Activated naive CD4-positive, alpha-beta T cell (primary cell): ENCODE measurements at regions not wholly inside any gene's neighbourhood (a gene's known extent, or its start where the extent isn't known, plus 50 kb on each side); places are given as distances from the start of the nearest gene placed in this dataset.
"Not testable (repeated sequence)": the region's sequence is repeated elsewhere in the genome, so short reads cannot be mapped to it uniquely, and the experiment has no call there.

Source experiments
- DNase-seq, 4 experiments: peaks; one replicate each; lab custom pipeline; 2025; lab: John Stamatoyannopoulos, UW

DNA sequence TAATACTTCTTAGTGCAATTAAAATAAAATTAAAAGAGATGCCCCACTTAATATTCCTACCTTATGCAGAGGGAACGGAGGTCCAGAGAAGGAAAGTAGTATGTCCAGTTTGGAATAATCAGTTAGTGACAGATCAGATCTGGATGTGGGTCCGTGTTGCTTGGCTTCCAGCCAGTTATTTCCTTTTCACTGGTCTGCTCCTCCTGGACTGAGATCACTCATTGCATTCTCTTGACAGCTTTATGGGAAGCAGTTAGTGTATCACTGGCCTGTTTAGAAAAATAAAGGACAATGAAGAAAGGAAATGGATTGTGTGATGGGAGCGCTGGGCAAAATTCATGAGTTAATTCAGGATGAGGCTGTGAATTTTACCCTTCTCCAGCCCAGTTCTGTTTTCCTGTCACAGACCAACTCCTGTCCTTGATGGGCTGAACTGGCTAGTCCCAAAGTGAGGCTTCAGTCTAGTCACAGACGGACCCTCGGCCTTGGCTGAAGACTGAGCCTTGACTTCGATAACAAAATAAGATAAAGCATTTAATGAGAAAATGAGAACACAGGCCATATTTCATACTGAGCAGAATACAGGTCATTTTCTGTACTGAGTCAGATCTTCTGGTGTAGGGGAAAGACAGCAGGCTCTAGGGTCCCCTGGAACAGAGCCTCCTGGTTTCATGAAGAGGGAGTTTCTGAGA lies 85.2 kb upstream of the TRABD2B start:
- no peak for DNase-seq

DNA sequence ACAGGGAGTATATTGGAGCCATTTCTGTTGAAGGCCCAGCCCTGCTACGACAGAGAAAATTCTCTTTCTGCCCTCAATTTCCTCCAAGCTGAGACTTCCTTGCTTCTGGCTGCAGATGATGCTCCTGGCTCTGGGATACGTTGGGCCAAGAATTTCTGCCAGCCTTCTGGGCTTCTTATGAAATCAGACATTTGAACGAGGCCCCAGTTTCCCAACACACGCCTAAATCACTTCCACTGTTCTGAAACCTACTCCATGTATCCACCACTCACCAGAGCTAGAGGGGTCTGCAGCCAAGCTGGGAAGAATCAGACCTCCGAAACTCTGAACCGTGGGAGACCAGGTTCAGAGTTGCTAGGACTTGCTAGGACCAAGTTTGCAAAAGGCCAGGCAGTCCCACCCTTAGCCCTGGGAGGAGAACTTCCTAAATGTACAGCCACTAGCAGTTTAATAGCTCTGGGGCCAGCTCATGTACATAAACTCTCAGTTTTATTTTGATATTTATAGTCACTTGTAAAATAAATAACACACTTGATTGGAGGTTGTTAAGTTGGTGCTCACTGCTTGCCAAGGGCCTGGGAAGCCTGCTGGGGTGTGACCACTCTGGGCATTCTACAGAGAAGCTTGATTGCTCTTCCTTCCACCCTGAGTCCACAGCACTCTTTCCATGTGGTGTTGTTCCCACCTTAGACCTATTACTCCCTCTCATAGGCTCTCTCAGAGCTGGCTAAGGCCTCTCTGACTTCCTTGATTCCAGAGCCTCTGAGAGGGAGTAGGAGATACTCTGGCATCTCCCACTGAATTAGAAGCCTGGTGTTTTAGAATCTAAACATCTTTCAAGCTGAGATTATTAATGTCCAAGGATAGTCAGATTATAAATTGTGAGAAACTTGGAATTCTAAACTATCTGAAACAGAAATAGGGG lies 83.4 kb upstream of the TRABD2B start:
- no peak for DNase-seq

DNA sequence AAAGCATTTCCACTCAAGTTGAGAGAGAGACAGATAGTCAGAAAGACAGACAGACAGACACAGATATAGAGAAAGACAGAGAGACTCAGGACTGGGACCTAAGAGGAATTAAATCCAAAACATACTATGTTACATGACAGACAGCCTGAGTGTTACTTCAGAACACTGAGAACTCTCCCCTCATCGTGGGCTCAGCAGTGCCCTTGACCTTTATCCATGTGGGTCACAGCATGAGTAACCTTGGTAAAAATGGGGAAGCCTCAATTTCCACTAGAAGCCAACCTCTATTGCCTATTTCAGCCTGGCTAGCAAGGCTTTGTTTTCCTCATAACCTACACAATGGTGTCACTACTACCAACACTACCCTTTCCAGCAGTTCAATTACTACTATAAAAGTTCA lies 81.9 kb upstream of the TRABD2B start:
- DNase-seq: no peak

- no peak for DNase-seq
These were observed 80.6 kb upstream of the TRABD2B start for GRCh38 chr1:48077795-48078222.

DNA sequence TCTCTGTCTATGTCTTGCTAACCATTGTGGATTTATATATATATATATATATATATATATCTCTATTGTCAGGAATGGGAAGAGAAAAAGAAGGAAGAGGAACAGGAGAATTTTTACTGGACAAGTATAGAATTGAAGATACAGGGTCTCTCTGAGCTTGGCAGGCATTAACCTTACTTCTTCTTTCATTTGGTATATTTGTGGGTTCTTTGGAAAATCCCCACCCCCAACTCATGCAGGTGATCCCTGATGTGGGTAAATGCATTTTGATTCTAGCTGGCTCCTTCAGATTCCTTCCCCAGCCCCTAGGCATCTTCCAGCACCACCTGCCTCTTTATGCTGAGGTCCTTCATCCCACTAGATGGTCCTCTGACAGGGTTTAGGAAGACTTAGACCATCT lies 78.8 kb upstream of the TRABD2B start:
- DNase-seq: no peak

DNA sequence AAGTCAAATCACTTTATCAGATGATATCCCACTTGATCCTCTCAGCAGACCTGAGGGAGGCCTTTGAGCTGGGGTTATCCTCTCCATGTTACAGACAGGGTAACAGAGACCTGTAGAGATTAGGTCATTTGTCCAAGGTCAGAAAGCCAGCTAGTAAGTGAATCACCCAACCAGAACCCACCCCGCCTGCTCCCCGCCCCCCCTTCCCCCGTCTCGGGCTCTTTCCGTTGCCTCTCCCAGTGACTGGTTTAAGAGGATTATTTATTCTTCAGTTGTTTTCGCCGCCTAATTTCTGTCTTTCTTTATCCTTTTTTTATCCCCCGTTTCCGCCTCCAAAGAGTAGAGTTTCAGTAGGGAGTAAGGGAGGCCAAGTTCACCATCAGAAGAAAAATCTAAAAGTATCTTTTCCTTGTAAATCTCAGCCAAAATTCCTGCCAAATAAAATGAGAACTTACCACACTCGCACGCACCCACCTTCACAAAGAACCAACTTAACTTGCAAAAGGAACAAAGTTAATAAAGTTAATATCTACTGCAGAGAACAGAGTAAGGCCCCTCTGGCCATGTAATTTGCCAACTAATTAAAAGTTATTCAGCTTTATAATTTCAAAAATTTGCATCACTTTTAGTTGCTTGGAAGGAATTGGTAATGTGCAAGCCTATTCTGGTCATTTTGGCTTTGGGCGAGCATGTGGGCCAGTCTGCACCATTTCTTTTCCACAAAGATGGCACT lies 76.8 kb upstream of the TRABD2B start:
- DNase-seq: no peak

DNA sequence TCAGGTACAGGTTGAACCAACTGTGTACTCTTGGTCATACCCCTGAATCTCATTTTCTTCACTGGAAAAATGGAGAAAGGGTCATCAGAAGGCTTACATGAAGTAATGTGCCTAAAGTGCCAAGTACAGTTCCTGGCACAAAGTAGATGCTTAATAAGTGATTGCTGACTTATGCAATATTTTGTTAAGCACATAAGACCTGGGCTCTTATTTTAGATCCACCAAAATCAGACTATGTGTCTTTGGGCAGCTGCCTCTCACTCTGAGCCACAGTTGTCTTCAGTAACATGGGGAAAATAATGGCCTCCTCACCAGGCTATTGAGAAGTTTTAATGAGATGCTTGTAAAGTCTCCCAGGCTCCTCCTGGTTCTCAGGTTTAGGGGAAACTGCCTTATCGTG lies 74.3 kb upstream of the TRABD2B start:
- no peak for DNase-seq

- DNase-seq: no peak
These were observed 73.2 kb upstream of the TRABD2B start for GRCh38 chr1:48070396-48070750.

- DNase-seq: no peak
These were observed 72.6 kb upstream of the TRABD2B start for GRCh38 chr1:48069662-48070395.

DNA sequence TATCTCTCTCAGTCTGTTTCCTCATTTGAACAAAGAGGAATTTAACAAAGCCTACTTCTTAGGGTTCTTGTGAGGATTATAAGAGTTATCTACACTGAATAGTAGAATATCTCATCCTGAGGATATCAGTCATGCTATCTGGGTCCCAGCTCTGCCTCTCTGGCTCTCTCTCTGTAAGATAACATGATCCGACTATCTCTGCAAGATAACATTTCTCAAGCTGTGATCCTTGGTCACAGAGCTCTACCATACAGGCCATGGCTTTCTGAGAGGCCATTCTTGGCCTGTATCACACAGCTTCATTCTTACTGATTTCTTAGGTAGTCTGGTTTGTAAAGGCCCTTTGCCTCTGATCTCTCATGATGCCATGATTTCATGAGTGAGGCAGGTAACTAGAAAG lies 71.0 kb upstream of the TRABD2B start:
- no peak for DNase-seq

GRCh38 chr1:48066936-48067335 lies 69.8 kb upstream of the TRABD2B start:
- DNase-seq: no peak

- not testable (repeated sequence) for DNase-seq
These were observed 67.5 kb upstream of the TRABD2B start for GRCh38 chr1:48064693-48065092.

DNA sequence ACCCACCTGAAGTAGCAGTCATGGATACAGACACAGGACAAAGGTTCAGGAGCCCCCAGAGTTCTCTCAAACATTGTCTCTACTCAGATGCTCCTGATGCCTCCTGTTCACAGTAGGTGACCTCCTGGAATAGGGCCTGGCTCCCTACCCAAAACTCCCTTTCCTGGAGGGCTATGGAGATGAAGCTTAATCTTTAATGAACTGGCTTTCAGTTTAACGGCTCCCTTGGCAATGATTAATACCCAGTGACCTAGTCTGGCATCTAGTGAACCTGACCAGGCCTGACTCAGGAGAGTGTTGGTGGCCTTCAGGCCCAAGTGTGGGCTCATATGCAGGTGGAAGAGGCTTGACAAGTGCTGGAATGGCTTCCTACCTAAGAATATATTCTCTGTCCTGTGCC lies 65.2 kb upstream of the TRABD2B start:
- DNase-seq: no peak

DNA sequence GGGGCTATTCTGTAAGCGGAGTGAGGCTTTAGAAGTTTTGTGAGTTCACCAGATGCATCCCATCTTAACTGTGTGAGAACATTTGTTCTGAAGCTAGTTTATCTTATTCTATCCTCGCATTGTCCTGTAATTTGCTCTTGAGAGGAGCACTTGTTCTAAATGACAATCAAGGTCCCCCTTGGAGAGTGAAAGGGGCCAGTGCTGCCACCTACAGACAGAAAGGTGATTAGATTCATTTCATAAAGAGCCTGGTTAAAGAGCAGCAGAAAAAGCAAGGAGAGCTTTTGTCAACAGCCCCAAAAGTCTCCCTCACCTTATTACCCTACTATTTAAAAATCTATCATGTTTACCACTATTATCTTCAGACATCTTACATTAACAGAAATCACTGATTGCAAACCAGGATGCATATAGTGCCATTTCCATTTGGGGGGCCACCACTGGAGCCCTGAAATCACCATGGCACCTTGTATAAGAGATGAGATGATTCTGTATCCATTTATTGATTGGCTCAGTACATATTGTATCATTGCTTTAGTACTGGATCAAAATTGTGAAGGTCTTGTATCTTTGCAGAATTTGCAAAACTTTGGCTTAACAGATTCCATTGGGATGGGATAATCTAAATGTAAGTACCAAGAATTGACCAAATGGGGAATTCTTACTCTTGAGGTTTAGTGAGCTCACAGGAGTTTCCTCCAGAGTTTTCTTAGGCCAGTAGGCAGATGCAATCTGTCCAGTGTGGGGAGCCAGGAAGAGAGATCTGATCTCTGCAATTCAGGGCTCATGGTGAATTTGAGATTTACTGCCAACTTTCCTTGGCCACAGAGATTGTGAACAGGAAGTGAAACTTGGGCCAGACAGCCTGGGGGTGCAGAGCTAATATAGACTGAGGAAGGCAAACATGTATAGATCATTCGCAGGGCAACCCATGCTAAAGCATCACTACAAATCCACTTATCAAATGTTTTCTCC lies 64.3 kb upstream of the TRABD2B start:
- no peak for DNase-seq

DNA sequence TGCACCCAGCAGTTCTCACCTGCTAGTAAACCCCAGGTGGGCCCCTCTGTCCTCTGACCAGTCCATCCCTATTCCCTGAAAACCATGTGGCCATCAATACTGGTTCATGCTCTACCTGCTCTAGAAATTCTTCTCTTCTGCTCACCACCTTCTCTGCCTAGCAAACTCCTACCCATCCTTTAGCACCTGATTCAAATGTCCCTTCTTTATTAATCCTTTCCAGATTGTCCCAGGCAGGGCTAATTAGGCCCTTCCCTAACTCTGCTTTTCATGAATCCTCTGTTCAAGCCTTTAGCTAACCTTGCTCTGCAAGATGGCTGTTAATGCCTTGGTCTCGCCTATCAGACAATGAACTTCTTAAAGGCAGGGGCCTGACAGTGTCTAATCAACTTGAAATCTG lies 62.1 kb upstream of the TRABD2B start:
- no peak for DNase-seq

DNA sequence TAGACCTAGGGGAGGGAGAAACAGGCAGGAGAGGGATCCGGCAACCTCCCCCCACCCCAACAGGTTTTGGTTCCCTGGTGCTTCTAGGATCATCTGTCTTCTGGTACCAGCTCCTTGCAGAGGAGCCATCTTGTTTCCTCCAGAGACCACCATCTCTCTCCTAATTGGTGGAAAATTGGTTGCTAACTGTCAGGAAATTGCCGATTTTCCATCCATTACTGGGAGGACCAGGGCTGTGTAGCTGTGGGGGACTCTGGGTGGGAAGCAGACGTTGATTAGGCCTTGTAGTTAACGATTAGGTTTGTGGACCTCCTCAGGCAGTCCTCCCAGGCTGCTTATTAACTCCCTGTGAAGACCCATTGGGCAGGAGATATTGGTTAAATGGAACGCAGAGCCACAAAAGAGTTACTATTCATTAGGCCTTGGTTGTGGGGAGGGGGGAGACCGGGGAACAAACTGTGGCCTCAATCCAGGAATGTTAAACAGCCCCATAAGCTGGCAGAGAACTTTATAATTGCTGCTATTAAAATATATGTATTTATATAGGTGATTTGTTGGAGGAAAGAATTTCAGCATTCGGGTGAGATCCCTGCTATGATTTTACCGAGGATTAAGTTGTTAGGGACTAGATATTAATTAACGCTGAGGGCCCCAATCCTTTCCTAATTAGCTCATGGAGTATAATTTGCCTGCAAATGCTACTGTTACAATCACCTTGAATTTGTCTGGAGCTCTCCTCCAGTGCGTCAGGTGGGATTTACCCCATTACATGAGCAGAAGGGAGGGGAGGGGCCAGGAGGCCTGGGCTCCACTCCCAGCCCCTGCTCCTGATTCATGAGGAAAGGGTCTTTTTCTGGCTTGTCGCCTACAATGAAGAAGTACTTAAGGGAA lies 61.2 kb upstream of the TRABD2B start:
- no peak for DNase-seq

DNA sequence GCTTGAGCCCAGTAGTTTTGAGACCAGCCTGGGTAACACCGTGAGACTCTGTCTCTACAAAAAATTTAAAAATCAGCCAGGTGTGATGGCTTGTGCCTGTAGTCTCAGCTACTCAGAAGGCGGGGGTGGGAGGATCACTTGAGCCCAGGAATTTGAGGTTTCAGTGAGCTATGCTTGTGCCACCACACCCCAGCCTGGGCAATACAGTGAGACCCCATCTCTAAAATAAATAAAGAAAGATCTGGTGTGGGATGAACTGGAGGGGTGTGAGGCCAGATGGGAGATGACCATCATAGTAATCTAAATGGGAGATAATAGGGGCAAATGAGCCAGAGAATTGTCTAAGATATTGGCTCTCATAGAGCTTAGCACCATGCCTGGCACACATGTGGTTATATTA lies 60.1 kb upstream of the TRABD2B start:
- no peak for DNase-seq

- no peak for DNase-seq
These were observed 58.9 kb upstream of the TRABD2B start for GRCh38 chr1:48055876-48056764.

GRCh38 chr1:48054232-48054631 lies 57.0 kb upstream of the TRABD2B start:
- DNase-seq: no peak
